ENCODE measurements at regions not wholly inside any gene's neighbourhood (a gene's known extent, or its start where the extent isn't known, plus 50 kb on each side); places are given as distances from the start of the nearest gene placed in this dataset.

GRCh38 chr17:17403065-17403464 lies 73.7 kb upstream of the MED9 start:
- Mint-ChIP-seq H3K36me3 (no peaks in the 10 kb centered on the region), H3K9me3 (peaks cover 0 to 3% (median 0%) of the 10 kb centered on the region in 7 donors), H3K4me1 (peaks cover 31% of the 10 kb centered on the region), H3K27me3 (ENCODE audit: low read depth in 3 of 3) (peaks cover 6 to 23% (median 11%) of the 10 kb centered on the region in 3 donors), H3K27ac (no peak overlapping the region), H3K4me3 (peak overlapping the region in 1 of 2 donors; percentile 82)
- Histone ChIP-seq H3K27me3 (ENCODE audit: control insufficient read depth in 2 of 2, insufficient read depth in 2 of 2, low read length in 2 of 2) (peaks cover 0 to 3% of the 10 kb centered on the region in 2 donors), H3K4me2 (replicated peaks; ENCODE audit: extremely low read depth, low read length, poor library complexity, severe bottlenecking) (no peak overlapping the region), H3K9ac (ENCODE audit: insufficient read depth, low read length, poor library complexity, severe bottlenecking) (no peak overlapping the region), H3K79me2 (ENCODE audit: insufficient read depth, low read length) (no peaks in the 10 kb centered on the region), H4K20me1 (ENCODE audit: insufficient read depth, low read length) (no peaks in the 10 kb centered on the region), H3K4me3 (replicated peaks in 1 of 3; ENCODE audit: low read depth in 2 of 3, low read length in 3 of 3) (no peak overlapping the region), H3K4me1 (ENCODE audit: control insufficient read depth in 1 of 2, insufficient read depth in 2 of 2, low read length in 2 of 2) (peaks cover 10 to 15% of the 10 kb centered on the region in 2 donors), H2AFZ (ENCODE audit: insufficient read depth, low read depth, low read length, poor library complexity, severe bottlenecking) (peak overlapping the region; percentile 57), H3K27ac (ENCODE audit: low read depth in 1 of 2, low read length in 2 of 2) (no peak overlapping the region), H3K36me3 (replicated peaks in 1 of 2; ENCODE audit: control insufficient read depth in 1 of 2, insufficient read depth in 2 of 2, low read length in 2 of 2) (no peaks in the 10 kb centered on the region), H3K9me3 (replicated peaks in 1 of 2; ENCODE audit: control insufficient read depth in 1 of 2, insufficient read depth in 1 of 2, low read length in 2 of 2) (no peaks in the 10 kb centered on the region)
- TF ChIP-seq CTCF (IDR thresholded peaks at IDR 0.05), result no peak
- DNase-seq, result no peak
- WGBS (ENCODE audit: insufficient coverage), result 50% methylated on average over 5 of the region's 6 CpGs
- intact Hi-C loops (cut with micrococcal nuclease), result no loop called here

DNA sequence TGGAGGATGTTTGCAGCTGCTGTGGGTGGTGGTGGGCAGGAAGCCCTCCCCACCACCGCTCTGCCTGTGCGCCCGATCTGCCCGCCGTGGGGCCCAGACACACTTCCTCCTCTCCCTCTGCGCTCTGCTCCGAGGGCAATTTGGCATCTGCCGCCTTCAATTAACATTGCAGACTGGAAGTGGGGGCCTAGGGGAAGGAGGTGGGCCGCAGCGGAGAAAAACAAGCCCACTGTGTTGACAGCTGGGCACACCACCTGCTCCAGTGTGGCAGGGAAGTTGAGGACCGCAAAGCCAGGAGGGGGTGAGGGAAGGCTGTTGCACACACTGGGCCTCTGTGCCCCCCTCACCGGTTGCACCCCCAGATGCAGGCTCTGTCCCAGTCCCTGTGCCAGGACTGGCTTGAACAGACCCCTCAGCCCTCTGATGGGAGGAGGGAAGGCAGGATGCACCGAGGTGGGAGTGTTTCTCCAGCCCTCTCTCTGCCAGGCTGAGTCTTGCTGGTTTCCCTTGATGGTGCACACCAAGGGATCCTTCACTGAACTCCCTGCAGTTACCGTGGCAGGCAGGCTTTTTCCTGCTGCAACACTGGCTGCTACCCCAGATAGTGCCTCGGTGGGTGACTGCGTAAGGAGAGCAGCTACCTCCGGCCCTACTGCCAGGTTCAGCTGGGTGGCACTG lies 72.8 kb upstream of the MED9 start:
- peak overlapping the region in 1 of 3 experiments; percentile 32 for H3K4me3 ChIP-seq (replicated peaks in 1 of 3; ENCODE audit: low read depth in 2 of 3, low read length in 3 of 3)
- DNase-seq, result peak in 1 of 3 donors; percentile 12
- H3K4me3 Mint-ChIP-seq, result peak overlapping the region; percentile 58 to 82
- H3K4me1 ChIP-seq (ENCODE audit: control insufficient read depth in 1 of 2, insufficient read depth in 2 of 2, low read length in 2 of 2), result peaks cover 17 to 25% of the 10 kb centered on the region in 2 donors
- no peaks in the 10 kb centered on the region for H3K36me3 ChIP-seq (replicated peaks in 1 of 2; ENCODE audit: control insufficient read depth in 1 of 2, insufficient read depth in 2 of 2, low read length in 2 of 2)
- H3K36me3 Mint-ChIP-seq, result no peaks in the 10 kb centered on the region
- no peak overlapping the region for H3K27ac ChIP-seq (ENCODE audit: low read depth in 1 of 2, low read length in 2 of 2)
- H3K9me3 ChIP-seq (replicated peaks in 1 of 2; ENCODE audit: control insufficient read depth in 1 of 2, insufficient read depth in 1 of 2, low read length in 2 of 2), result no peaks in the 10 kb centered on the region
- peaks cover 0 to 3% (median 0%) of the 10 kb centered on the region in 7 donors for H3K9me3 Mint-ChIP-seq
- H2AFZ ChIP-seq (ENCODE audit: insufficient read depth, low read depth, low read length, poor library complexity, severe bottlenecking), result peak overlapping the region; percentile 57
- no peaks in the 10 kb centered on the region for H4K20me1 ChIP-seq (ENCODE audit: insufficient read depth, low read length)
- TF ChIP-seq CTCF (IDR thresholded peaks at IDR 0.05), result no peak
- no peak overlapping the region for H3K27ac Mint-ChIP-seq
- H3K4me1 Mint-ChIP-seq, result peaks cover 35% of the 10 kb centered on the region
- WGBS (ENCODE audit: insufficient coverage), result 6% methylated on average over 8 of the region's 17 CpGs
- peaks cover 0 to 3% of the 10 kb centered on the region in 2 donors for H3K27me3 ChIP-seq (ENCODE audit: control insufficient read depth in 2 of 2, insufficient read depth in 2 of 2, low read length in 2 of 2)
- peaks cover 6 to 23% (median 11%) of the 10 kb centered on the region in 3 donors for H3K27me3 Mint-ChIP-seq (ENCODE audit: low read depth in 3 of 3)
- no peak overlapping the region for H3K9ac ChIP-seq (ENCODE audit: insufficient read depth, low read length, poor library complexity, severe bottlenecking)
- H3K4me2 ChIP-seq (replicated peaks; ENCODE audit: extremely low read depth, low read length, poor library complexity, severe bottlenecking), result peak overlapping the region; percentile 44
- intact Hi-C loops (cut with micrococcal nuclease), result no loop called here
- H3K79me2 ChIP-seq (ENCODE audit: insufficient read depth, low read length), result no peaks in the 10 kb centered on the region

Measured in CD14-positive monocyte (primary cell).